ENCODE measurements at regions not wholly inside any gene's neighbourhood (a gene's known extent, or its start where the extent isn't known, plus 50 kb on each side); places are given as distances from the start of the nearest gene placed in this dataset.

GRCh38 chr15:69797615-69798014 is 300.1 kb downstream of the TLE3 start:
- DNase-seq, result no peak

- no peak for DNase-seq
Observed at GRCh38 chr15:69798481-69799250, 299.1 kb downstream of the TLE3 start.

GRCh38 chr15:69801144-69801543 is 296.6 kb downstream of the TLE3 start:
- no peak for DNase-seq

- DNase-seq, result no peak
Observed at GRCh38 chr15:69802432-69802831, 295.3 kb downstream of the TLE3 start.

GRCh38 chr15:69804786-69805185 is 292.9 kb downstream of the TLE3 start:
- no peak for DNase-seq

- DNase-seq, result no peak
Observed at GRCh38 chr15:69805248-69805953, 292.3 kb downstream of the TLE3 start.

GRCh38 chr15:69806287-69806915 is 291.3 kb downstream of the TLE3 start:
- no peak for DNase-seq

- DNase-seq, result no peak
Observed at GRCh38 chr15:69807721-69808120, 290.0 kb downstream of the TLE3 start.

GRCh38 chr15:69808756-69809155 is 289.0 kb downstream of the TLE3 start:
- DNase-seq, result no peak

GRCh38 chr15:69809421-69809820 is 288.3 kb downstream of the TLE3 start:
- no peak for DNase-seq

GRCh38 chr15:69810431-69811354 is 287.0 kb downstream of the TLE3 start:
- DNase-seq, result no peak

- DNase-seq, result no peak
Observed at GRCh38 chr15:69812861-69813261, 284.9 kb downstream of the TLE3 start.

GRCh38 chr15:69813881-69814280 is 283.8 kb downstream of the TLE3 start:
- DNase-seq, result no peak

GRCh38 chr15:69814932-69815331 is 282.8 kb downstream of the TLE3 start:
- DNase-seq, result no peak

GRCh38 chr15:69815793-69816192 is 281.9 kb downstream of the TLE3 start:
- no peak for DNase-seq

GRCh38 chr15:69816522-69816921 is 281.2 kb downstream of the TLE3 start:
- no peak for DNase-seq

GRCh38 chr15:69818529-69818928 is 279.2 kb downstream of the TLE3 start:
- no peak for DNase-seq

- DNase-seq, result no peak
Observed at GRCh38 chr15:69819371-69819770, 278.3 kb downstream of the TLE3 start.

- no peak for DNase-seq
Observed at GRCh38 chr15:69820819-69821218, 276.9 kb downstream of the TLE3 start.

- DNase-seq, result no peak
Observed at GRCh38 chr15:69823223-69823907, 274.4 kb downstream of the TLE3 start.

- no peak for DNase-seq
Observed at GRCh38 chr15:69824075-69824876, 273.4 kb downstream of the TLE3 start.

Data from effector CD8-positive, alpha-beta T cell (primary cell).